Breast epithelium (tissue), 4 donors: ENCODE measurements at regions not wholly inside any gene's neighbourhood (a gene's known extent, or its start where the extent isn't known, plus 50 kb on each side); places are given as distances from the start of the nearest gene placed in this dataset.
A peak's percentile ranks its signal among the peaks of the same experiment; 100 is the strongest.

Experiments used
- DNase-seq, 2 donors: peaks; one replicate each; pipeline ENCODE4 v3.0.0-alpha.2; 2019; ENCODE audit warnings: low spot score in 2 of 2
- H3K27ac ChIP-seq, 2 donors: fragments of 200-600 bp; sonication (generic) in 1 of 2; one replicate each; pipeline ENCODE4 v1.5.1; 2016 to 2019; ENCODE audit warnings: mild to moderate bottlenecking in 1 of 2
- H3K27me3 ChIP-seq, 2 donors: fragments of 200-600 bp; sonication (generic) in 1 of 2; one replicate each; pipeline versions ENCODE4 v1.5.1 to v1.6.0; 2017 to 2019; ENCODE audit warnings: control low read depth in 1 of 2, mild to moderate bottlenecking in 1 of 2
- H3K36me3 ChIP-seq: fragments of 200-600 bp; one replicate; pipeline ENCODE4 v1.5.1; 2019
- H3K4me1 ChIP-seq, 2 donors: fragments of 200-600 bp; sonication (generic); one replicate each; pipeline ENCODE4 v1.5.1; 2016 to 2019; ENCODE audit warnings: control low read depth in 1 of 2
- H3K4me3 ChIP-seq, 3 donors: fragments of 200-600 bp; sonication (generic); 1 replicate in 2 of 3; 2 replicates in 1 of 3; pipeline ENCODE4 v1.5.1; 2016 to 2019; ENCODE audit warnings: mild to moderate bottlenecking in 3 of 3, moderate library complexity in 2 of 3
- H3K9me3 ChIP-seq, 2 donors: fragments of 200-600 bp; sonication (generic) in 1 of 2; one replicate each; pipeline ENCODE4 v1.5.1; 2016 to 2019; ENCODE audit warnings: control low read depth in 1 of 2
- CTCF ChIP-seq, 3 donors: fragments of 450-650 bp; IDR thresholded peaks; one replicate each; pipeline ENCODE4 v1.5.1; 2016 to 2017; ENCODE audit warnings: antibody characterized with exemption in 3 of 3, mild to moderate bottlenecking in 3 of 3, moderate library complexity in 3 of 3
- POLR2A ChIP-seq: fragments of 450-650 bp; IDR thresholded peaks from one replicate; pipeline ENCODE4 v1.6.1; 2016; ENCODE audit warnings: antibody characterized with exemption, mild to moderate bottlenecking, moderate library complexity
- POLR2AphosphoS5 ChIP-seq, 3 donors: sonication (generic); formaldehyde crosslinking; IDR thresholded peaks; one replicate each; pipeline ENCODE4 v1.6.1; 2017; ENCODE audit warnings: antibody characterized with exemption in 3 of 3
- intact Hi-C: fragments of 100-400 bp; cut with DNase I; formaldehyde crosslinking; loops from one replicate; pipeline ENCODE4 v1.15.1; 2023; ENCODE audit warnings: low total_unique reads

- H3K27ac ChIP-seq: no peak overlapping the region
- no peaks in the 10 kb centered on the region for H3K36me3 ChIP-seq
- H3K27me3 ChIP-seq: no peaks in the 10 kb centered on the region
- DNase-seq: no peak
- H3K4me1 ChIP-seq: no peaks in the 10 kb centered on the region
- TF ChIP-seq POLR2AphosphoS5 (IDR thresholded peaks at IDR 0.05) (no peak), CTCF (IDR thresholded peaks at IDR 0.05) (no peak), POLR2A (no peak)
- intact Hi-C loops: no loop called here
- H3K9me3 ChIP-seq: no peaks in the 10 kb centered on the region
- H3K4me3 ChIP-seq: no peak overlapping the region
Measured at GRCh38 chr13:97875218-97875617, 78.3 kb upstream of the IPO5 start.

GRCh38 chr13:97875911-97876310 is 77.6 kb upstream of the IPO5 start:
- no peaks in the 10 kb centered on the region for H3K36me3 ChIP-seq
- H3K4me3 ChIP-seq: no peak overlapping the region
- H3K9me3 ChIP-seq: no peaks in the 10 kb centered on the region
- H3K27me3 ChIP-seq: no peaks in the 10 kb centered on the region
- H3K27ac ChIP-seq: no peak overlapping the region
- intact Hi-C loops: no loop called here
- no peaks in the 10 kb centered on the region for H3K4me1 ChIP-seq
- no peak for TF ChIP-seq POLR2A
- TF ChIP-seq POLR2AphosphoS5 (IDR thresholded peaks at IDR 0.05): no peak
- TF ChIP-seq CTCF (IDR thresholded peaks at IDR 0.05): no peak
- DNase-seq: no peak

GRCh38 chr13:97878431-97879375 is 74.8 kb upstream of the IPO5 start:
- intact Hi-C loops: no loop called here
- DNase-seq: no peak
- TF ChIP-seq POLR2A: no peak
- TF ChIP-seq POLR2AphosphoS5 (IDR thresholded peaks at IDR 0.05): no peak
- no peak for TF ChIP-seq CTCF (IDR thresholded peaks at IDR 0.05)

GRCh38 chr13:97879646-97880310 is 73.7 kb upstream of the IPO5 start:
- no peaks in the 10 kb centered on the region for H3K36me3 ChIP-seq
- TF ChIP-seq CTCF (IDR thresholded peaks at IDR 0.05) (no peak), POLR2A (no peak), POLR2AphosphoS5 (IDR thresholded peaks at IDR 0.05) (no peak)
- no peak overlapping the region for H3K4me3 ChIP-seq
- DNase-seq: no peak
- H3K27me3 ChIP-seq: no peaks in the 10 kb centered on the region
- intact Hi-C loops: no loop called here
- H3K27ac ChIP-seq: peak overlapping the region in 1 of 2 donors; percentile 48
- no peaks in the 10 kb centered on the region for H3K9me3 ChIP-seq
- no peaks in the 10 kb centered on the region for H3K4me1 ChIP-seq

More at GRCh38 chr13:97878431-97879375, 74.8 kb upstream of the IPO5 start:
- Histone ChIP-seq H3K27ac (no peak overlapping the region), H3K9me3 (no peaks in the 10 kb centered on the region), H3K27me3 (no peaks in the 10 kb centered on the region), H3K4me1 (no peaks in the 10 kb centered on the region), H3K4me3 (no peak overlapping the region), H3K36me3 (no peaks in the 10 kb centered on the region)

GRCh38 chr13:97880311-97880675 is 73.2 kb upstream of the IPO5 start:
- TF ChIP-seq CTCF (IDR thresholded peaks at IDR 0.05) (no peak), POLR2A (no peak), POLR2AphosphoS5 (IDR thresholded peaks at IDR 0.05) (no peak)
- intact Hi-C loops: no loop called here

More at GRCh38 chr13:97880311-97880675, 73.2 kb upstream of the IPO5 start:
- Histone ChIP-seq H3K4me1 (no peaks in the 10 kb centered on the region), H3K36me3 (no peaks in the 10 kb centered on the region), H3K4me3 (no peak overlapping the region), H3K27ac (peak overlapping the region in 1 of 2 donors; percentile 48), H3K9me3 (no peaks in the 10 kb centered on the region), H3K27me3 (no peaks in the 10 kb centered on the region)
- DNase-seq: no peak
